ENCODE measurements at regions not wholly inside any gene's neighbourhood (a gene's known extent, or its start where the extent isn't known, plus 50 kb on each side); places are given as distances from the start of the nearest gene placed in this dataset.

GRCh38 chr5:166942948-166943347 is 1348.5 kb upstream of the WWC1 start:
- no peaks in the 10 kb centered on the region for H3K27me3 ChIP-seq (replicated peaks in 1 of 2; ENCODE audit: control insufficient read depth in 2 of 2, insufficient read depth in 2 of 2, low read length in 1 of 2)
- BruUV-seq (replicated peaks): no TSS peak
- no peak for DNase-seq (ENCODE audit: low read depth, low spot score)
- FAIRE-seq: no peak
- H3K4me1 ChIP-seq (ENCODE audit: control insufficient read depth, insufficient read depth, low read length): no peaks in the 10 kb centered on the region
- no peak overlapping the region for H3K4me3 ChIP-seq
- no peak for ATAC-seq
- intact Hi-C loops (cut with micrococcal nuclease; ENCODE audit: unreplicated experiment) (no loop called here), in situ Hi-C loops (cut with MboI) (no loop called here)
- no peak overlapping the region for H3K9ac ChIP-seq (ENCODE audit: control insufficient read depth, insufficient read depth, low read length)
- ChIA-PET RAD21 (ENCODE audit: unreplicated experiment) (no interaction called here), POLR2A (no interaction called here), CTCF (no interaction called here), SMC1A (ENCODE audit: uncharacterized antibody, unreplicated experiment) (no interaction called here)
- TF ChIP-seq BRCA1 (IDR thresholded peaks at IDR 0.05; ENCODE audit: low read depth, low read length): no peak
- TF ChIP-seq, protein P1, sequence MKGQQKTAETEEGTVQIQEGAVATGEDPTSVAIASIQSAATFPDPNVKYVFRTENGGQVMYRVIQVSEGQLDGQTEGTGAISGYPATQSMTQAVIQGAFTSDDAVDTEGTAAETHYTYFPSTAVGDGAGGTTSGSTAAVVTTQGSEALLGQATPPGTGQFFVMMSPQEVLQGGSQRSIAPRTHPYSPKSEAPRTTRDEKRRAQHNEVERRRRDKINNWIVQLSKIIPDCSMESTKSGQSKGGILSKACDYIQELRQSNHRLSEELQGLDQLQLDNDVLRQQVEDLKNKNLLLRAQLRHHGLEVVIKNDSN (IDR thresholded peaks at IDR 0.05; ENCODE audit: borderline replicate concordance, extremely low read length, insufficient read depth, low read depth, low read length): no peak
- no peak for TF ChIP-seq MYB (IDR thresholded peaks at IDR 0.05; ENCODE audit: borderline replicate concordance, low read depth, low read length)
- TF ChIP-seq RUNX3 (IDR thresholded peaks at IDR 0.05; ENCODE audit: low read length): no peak
- TF ChIP-seq SMAD5 (IDR thresholded peaks at IDR 0.05; ENCODE audit: low read depth): no peak
- no peak for TF ChIP-seq USF2 (IDR thresholded peaks at IDR 0.05; ENCODE audit: borderline replicate concordance, low read depth, low read length)
- 40% methylated on average over 1 of the region's 1 CpG for WGBS (ENCODE audit: insufficient coverage, insufficient replicate concordance, low lambda C conversion rate, missing lambda C conversion rate)
- H4K20me1 ChIP-seq (ENCODE audit: control insufficient read depth, insufficient read depth): no peaks in the 10 kb centered on the region
- H3K36me3 ChIP-seq (ENCODE audit: control insufficient read depth in 2 of 2, insufficient read depth in 2 of 2, low read length in 1 of 2): no peaks in the 10 kb centered on the region
- no peak overlapping the region for H3K27ac ChIP-seq (ENCODE audit: control insufficient read depth, insufficient read depth)
- H3K79me2 ChIP-seq (ENCODE audit: control insufficient read depth, insufficient read depth, low read length): no peaks in the 10 kb centered on the region
- H2AFZ ChIP-seq (ENCODE audit: control insufficient read depth, low read depth, low read length): no peak overlapping the region
- no peaks in the 10 kb centered on the region for H3K9me3 ChIP-seq (replicated peaks; ENCODE audit: control insufficient read depth, insufficient read depth, low read length)
- no peak overlapping the region for H3K4me2 ChIP-seq (ENCODE audit: control insufficient read depth, insufficient read depth)

DNA sequence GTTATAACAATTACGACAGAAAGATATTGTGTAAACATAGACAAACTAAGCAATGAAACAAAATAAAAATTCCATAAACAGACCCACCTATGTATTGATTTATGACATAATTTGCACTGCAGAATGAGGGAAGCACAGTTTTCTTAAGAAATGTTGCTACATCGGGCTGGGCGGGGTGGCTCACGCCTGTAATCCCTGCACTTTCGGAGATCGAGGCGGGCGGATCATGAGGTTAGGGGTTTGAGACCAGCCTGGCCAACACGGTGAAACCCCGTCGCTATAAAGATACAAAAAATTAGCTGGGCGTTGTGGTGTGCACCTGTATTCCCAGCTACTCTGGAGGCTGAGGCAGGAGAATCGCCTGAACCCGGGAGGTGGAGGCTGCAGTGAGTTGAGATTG is 1344.4 kb upstream of the WWC1 start:
- CTCF ChIA-PET: no interaction called here
- no peak overlapping the region for H2AFZ ChIP-seq (ENCODE audit: control insufficient read depth, low read depth, low read length)
- FAIRE-seq (no peak), DNase-seq (ENCODE audit: low read depth, low spot score) (no peak), ATAC-seq (no peak)
- no peaks in the 10 kb centered on the region for H3K79me2 ChIP-seq (ENCODE audit: control insufficient read depth, insufficient read depth, low read length)
- no peak overlapping the region for H3K9ac ChIP-seq (ENCODE audit: control insufficient read depth, insufficient read depth, low read length)
- intact Hi-C loops (cut with micrococcal nuclease; ENCODE audit: unreplicated experiment) (no loop called here), in situ Hi-C loops (cut with MboI) (no loop called here)
- no peaks in the 10 kb centered on the region for H3K4me1 ChIP-seq (ENCODE audit: control insufficient read depth, insufficient read depth, low read length)
- POLR2A ChIA-PET: no interaction called here
- H3K27me3 ChIP-seq (replicated peaks in 1 of 2; ENCODE audit: control insufficient read depth in 2 of 2, insufficient read depth in 2 of 2, low read length in 1 of 2): no peaks in the 10 kb centered on the region
- no peak overlapping the region for H3K27ac ChIP-seq (ENCODE audit: control insufficient read depth, insufficient read depth)
- SMC1A ChIA-PET (ENCODE audit: uncharacterized antibody, unreplicated experiment): no interaction called here
- no peak overlapping the region for H3K4me3 ChIP-seq
- H3K4me2 ChIP-seq (ENCODE audit: control insufficient read depth, insufficient read depth): no peak overlapping the region
- H3K9me3 ChIP-seq (replicated peaks; ENCODE audit: control insufficient read depth, insufficient read depth, low read length): no peaks in the 10 kb centered on the region
- H4K20me1 ChIP-seq (ENCODE audit: control insufficient read depth, insufficient read depth): no peaks in the 10 kb centered on the region
- 79% methylated on average over 14 of the region's 14 CpGs for WGBS (ENCODE audit: insufficient coverage, insufficient replicate concordance, low lambda C conversion rate, missing lambda C conversion rate)
- H3K36me3 ChIP-seq (ENCODE audit: control insufficient read depth in 2 of 2, insufficient read depth in 2 of 2, low read length in 1 of 2): no peaks in the 10 kb centered on the region
- BruUV-seq (replicated peaks): no TSS peak
- RAD21 ChIA-PET (ENCODE audit: unreplicated experiment): no interaction called here
- TF ChIP-seq JUND (IDR thresholded peaks at IDR 0.05; ENCODE audit: low read depth, low read length): no peak
- TF ChIP-seq RCOR1 (conservative IDR thresholded peaks at IDR 0.05; ENCODE audit: low read depth, low read length): no peak
- no peak for TF ChIP-seq SMARCA5 (IDR thresholded peaks at IDR 0.05)
- TF ChIP-seq, protein P2, sequence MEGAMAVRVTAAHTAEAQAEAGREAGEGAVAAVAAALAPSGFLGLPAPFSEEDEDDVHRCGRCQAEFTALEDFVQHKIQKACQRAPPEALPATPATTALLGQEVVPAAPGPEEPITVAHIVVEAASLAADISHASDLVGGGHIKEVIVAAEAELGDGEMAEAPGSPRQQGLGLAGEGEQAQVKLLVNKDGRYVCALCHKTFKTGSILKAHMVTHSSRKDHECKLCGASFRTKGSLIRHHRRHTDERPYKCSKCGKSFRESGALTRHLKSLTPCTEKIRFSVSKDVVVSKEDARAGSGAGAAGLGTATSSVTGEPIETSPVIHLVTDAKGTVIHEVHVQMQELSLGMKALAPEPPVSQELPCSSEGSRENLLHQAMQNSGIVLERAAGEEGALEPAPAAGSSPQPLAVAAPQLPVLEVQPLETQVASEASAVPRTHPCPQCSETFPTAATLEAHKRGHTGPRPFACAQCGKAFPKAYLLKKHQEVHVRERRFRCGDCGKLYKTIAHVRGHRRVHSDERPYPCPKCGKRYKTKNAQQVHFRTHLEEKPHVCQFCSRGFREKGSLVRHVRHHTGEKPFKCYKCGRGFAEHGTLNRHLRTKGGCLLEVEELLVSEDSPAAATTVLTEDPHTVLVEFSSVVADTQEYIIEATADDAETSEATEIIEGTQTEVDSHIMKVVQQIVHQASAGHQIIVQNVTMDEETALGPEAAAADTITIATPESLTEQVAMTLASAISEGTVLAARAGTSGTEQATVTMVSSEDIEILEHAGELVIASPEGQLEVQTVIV (IDR thresholded peaks at IDR 0.05; ENCODE audit: borderline replicate concordance, partially characterized antibody): no peak
- no peak for TF ChIP-seq CHD2 (IDR thresholded peaks at IDR 0.05; ENCODE audit: borderline replicate concordance, low read depth, low read length)
- no peak for TF ChIP-seq ZZZ3 (IDR thresholded peaks at IDR 0.05; ENCODE audit: control insufficient read depth, insufficient read length, low read depth)
- no peak for TF ChIP-seq MYB (IDR thresholded peaks at IDR 0.05; ENCODE audit: borderline replicate concordance, low read depth, low read length)
- no peak for TF ChIP-seq BACH1 (IDR thresholded peaks at IDR 0.05; ENCODE audit: borderline replicate concordance)
- TF ChIP-seq LARP7 (IDR thresholded peaks at IDR 0.05): no peak
- TF ChIP-seq KLF5 (IDR thresholded peaks at IDR 0.05; ENCODE audit: partially characterized antibody): no peak
- no peak for TF ChIP-seq MTA2 (IDR thresholded peaks at IDR 0.05; ENCODE audit: low read depth)
- TF ChIP-seq HDAC2 (IDR thresholded peaks at IDR 0.05): no peak

Data from GM12878 (cell line).